GM21526 (cell line): ENCODE measurements at regions not wholly inside any gene's neighbourhood (a gene's known extent, or its start where the extent isn't known, plus 50 kb on each side); places are given as distances from the start of the nearest gene placed in this dataset.

ENCODE experiments used
- ATAC-seq: cut with Tn5 transposase; IDR thresholded peaks from one replicate; pipeline ENCODE4 v1.9.1; 2021; ENCODE audit warnings: moderate library complexity; ENCODE audit not compliant: unreplicated experiment, low FRiP score

DNA sequence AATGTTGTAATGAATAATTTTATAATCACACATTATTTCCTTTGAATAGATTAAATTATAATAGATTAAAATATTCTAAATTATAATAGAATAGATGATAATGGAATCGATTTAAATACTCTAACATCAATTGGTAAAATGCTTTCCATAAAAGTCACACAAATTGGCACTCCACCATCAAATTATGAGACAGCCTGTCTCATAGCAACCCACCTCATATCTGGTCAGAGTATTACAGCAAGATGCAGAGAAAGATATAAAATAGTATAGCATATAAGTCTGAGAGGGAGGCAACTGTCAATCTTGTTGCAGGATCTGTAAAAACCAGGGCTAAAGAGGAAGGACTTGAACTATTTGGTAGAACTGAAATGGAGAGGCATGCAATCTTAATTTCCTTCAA lies 98.4 kb upstream of the NCKAP5 start:
- no peak for ATAC-seq

DNA sequence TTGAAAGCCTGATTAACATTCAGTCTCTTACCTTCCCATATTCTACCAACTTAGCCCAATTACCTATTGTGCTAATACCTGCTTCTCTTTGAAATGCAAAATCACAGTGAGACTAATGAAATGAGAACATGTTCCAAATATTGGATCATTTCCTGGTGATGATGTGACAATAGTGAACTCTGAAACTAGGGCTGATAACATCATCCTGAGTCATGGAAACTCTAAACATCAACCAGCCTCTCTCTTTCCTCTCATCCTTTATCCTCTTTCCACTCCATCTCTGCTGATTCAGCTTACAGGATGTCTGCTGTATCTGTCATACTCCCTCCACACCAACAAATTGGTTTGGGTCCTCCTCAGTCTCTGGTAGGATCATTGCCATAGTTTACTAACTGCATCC lies 98.8 kb upstream of the NCKAP5 start:
- ATAC-seq: no peak

DNA sequence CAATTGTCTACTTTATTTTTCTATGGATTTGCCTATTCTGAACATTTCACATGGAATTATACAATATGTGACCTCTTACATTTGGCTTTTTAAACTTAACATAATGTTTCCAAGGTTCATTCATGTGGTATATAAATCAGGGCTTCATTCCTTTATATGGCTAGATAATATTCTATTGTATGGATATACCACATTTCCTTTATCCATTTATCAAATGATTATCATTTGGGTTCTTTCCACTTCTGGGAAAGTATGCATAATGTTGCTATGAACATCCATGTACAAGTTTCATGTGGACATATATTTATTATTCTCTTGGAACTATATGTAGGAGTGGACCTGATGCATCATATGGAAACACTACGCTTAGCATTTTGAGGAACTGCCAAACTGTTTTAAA lies 99.7 kb upstream of the NCKAP5 start:
- ATAC-seq: no peak

DNA sequence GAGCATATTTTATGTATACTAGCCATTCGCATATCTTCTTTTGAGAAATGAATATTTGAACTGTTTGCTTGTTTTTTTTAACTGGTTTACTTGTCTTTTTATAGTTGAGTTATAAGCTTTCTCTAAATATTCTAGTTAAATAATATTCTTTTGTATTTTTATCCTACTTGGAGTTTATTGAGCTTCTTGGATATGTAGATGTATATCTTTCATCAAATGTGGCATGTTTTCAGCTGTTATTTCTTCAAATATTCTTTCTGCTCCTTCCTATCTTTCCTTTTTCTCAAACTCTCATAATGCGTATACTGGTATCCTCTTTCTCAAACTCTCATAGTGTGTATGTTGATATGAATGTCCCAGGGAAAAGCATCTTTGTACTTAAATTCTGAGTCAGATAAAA lies 100.3 kb upstream of the NCKAP5 start:
- ATAC-seq: no peak

DNA sequence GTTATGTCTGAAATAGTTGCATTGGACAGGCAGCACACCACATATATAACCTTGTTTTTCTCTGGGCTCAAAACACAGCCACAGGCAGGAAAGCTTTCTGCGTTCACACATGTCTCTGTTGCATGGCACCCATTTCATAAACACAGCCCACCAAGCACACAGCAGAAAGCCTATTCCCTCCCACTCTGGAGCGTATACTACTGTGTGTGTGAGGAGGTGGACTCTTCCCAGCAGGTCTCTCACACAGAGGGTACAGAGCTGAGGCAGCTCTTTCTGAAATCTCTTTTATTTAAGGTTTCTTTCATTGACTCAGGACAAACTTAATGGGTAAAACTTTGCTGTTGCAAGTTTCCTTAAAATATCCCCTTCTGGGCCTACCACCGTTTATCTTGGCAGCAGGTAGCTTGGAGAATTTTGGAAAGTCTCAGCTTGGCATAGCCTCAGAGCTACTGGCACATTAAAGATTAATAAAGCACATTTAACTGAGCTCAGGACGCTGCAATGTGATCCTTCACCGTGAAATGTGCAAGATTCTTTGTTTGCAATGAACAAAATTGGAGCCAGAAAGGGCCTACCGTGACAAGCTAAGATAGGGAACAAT lies 105.1 kb upstream of the NCKAP5 start:
- no peak for ATAC-seq

DNA sequence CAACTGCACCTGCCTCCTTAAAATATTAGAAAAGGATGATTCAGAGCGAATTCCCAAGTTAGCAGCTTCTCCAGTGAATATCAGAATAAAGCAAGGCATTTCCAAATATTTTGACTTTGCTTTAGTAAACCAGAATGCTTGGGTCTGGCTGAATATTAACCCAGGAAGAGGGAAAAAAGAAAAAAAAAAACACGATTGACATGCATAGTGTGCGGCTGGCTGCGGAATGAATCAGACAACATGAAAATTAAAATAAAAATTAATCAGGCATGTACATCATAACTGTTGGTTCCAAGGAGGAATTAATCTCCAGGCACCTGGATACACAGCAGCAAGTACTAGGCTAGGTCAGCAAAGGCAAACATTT lies 105.8 kb upstream of the NCKAP5 start:
- ATAC-seq: no peak

DNA sequence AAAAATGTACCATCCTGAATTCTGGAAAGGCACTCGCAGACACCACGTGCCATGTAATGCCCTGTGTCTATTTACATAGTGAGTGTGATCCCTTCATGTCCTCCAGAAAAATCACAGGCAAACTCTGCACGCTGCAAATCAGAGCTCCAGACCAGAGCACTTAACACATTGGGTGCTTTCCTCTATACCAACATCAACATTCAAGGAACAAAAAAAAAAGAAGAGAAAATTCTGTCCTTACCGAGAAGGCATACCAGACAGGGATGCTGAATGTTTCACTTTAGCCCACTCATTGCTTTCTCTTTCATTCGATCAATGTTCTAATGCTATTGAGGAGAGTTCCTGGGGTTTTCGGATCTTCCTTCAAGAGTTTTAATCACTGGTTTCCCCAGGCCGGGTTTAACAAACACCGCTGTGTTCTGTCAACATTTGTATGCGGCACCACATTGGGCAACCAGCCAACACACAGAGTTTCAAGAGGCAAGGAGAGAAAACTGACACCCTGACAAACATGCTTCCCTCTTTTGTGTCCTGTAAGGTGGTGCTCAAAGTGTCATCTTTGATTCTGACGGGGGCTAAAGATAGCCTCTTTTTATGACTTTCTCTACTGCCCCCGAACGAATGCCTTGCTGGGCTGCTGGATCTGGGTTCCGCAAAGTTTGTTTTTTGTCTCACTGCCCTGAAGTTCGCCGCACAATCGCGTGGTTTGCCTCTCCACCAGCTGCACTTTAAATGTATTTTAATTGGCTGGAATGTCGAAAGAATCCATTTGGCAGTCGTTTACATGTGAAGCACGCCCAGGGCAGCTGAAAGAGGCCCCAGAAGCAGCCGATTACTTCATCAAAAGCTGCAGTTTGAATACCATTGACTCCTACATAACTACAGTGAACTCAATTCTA lies 106.4 kb upstream of the NCKAP5 start:
- ATAC-seq: no peak

DNA sequence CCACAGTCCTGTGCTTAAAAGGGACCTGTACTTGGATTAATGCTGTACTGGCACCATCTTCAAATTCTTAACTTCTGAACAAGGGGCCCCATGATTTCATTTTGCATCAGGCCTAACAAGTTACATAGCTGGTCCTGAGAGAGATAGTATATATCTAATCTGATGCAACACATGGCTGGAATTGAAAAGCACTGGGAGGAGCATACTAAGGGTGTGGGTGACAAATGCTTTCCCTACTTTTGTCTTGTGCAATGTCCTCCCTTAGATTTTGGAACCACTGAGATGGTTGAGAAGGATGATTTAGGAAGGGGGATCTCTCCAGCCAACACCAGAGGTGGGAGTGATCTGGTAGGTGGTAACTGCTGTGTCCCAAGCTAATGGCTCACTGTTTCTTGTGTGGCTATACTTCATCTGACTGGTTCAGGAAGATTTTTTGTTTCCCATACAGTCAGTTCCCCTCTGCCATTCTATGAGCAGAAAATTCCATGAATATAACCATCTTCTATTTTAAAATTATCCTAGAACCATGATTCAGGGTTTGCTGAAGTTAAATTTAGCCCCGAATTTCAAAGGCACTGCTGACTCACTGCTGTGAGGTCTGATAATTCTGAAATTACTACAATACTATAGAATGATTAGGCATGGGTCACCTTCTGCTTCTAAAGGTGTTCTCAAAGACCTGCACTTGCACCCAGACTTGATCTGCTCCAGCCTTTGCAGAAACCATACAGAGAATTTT lies 108.3 kb upstream of the NCKAP5 start:
- ATAC-seq: no peak

DNA sequence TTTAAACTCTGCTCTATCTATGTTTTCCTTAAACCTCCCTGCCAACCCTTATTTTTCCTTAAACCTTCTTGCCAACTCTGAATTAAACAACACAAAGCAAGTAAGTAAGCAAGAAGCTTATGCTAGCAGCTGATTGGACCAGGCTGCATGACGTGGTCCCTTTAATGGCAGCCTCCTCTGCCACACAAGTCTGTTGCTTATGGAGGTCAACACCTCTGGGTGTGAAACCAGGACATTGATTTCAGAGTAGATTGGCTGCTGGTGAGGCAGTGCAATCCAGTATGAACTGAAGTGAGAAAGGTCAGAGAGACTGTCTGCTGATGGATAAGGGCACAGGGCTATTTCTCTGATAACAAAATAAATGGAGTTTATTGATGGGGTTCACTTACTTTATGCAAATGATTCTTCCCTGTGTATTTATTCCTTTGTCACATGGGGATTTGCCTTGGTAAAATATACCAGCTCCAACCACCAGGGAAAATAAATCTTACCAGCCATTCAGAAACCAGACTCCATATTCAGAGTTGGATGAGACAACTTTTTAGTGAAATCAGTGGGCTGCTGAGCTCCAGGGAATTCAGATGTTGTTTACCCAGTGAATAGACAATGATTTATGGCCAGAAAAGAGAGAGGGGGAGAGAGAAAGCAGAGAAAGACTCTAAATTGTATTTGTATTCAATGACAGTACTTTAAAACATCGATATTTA lies 112.2 kb upstream of the NCKAP5 start:
- ATAC-seq: no peak

DNA sequence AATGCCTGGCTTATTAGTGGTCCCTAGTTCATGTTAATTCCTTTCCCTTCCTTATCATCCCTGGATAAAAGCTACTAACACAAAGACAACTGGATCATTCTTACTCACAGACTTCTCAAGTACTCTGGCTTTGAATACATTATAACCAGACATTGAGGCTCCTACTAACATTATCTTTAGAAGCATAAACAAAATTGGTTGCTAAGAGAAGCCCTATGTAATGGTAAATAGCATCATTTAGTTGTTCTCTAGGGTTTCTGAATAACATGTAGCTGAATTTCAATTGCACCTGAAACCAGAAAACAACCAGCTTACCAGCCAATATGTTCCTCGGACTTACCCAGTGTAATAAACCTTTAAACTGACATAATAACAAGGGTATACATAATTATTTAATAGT lies 114.1 kb upstream of the NCKAP5 start:
- no peak for ATAC-seq

DNA sequence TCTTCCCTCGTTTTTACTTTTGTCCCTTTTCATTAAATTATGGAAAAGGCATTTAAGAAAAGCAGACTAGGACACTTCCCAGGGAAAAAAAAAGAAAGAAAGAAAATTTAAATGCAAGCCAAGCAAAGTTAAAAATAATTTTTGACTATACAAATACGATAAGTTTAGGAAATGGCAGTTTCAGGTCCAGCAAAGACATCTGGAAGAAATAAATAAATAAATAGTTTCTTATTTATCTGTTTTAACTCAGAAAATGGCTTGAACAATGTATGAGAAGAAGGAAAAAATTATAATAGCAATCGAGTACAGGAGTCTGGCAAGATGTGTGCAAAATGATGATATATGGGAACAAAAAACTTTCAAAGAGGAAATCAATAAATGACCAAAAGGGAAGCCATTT lies 114.6 kb upstream of the NCKAP5 start:
- no peak for ATAC-seq

DNA sequence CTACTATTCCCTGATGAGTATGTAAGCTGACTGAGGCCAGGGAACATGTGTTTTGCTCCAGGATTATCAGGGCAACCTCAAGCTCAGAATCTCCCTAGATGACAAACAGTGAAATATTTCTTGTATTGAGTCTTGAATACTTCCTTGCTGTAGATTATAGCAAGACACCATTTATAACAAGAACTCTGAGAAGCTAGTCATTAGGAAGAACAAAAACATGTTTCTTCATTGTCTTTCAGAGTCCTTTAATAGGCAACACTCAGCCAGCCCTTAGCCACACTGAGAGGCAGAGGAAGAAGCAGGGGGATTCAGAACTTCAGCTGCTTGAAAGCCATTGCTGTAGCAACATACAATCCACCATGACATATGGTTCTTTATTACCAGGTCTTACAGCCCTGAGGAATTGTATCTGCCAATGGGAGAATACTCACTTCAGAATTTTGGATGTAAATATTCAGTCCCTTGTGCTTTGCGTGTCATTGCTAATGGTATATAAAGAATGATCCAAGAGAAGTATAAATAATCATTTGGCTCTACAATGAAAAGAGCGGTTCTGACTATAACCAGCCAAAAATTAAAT lies 117.5 kb upstream of the NCKAP5 start:
- ATAC-seq: no peak

DNA sequence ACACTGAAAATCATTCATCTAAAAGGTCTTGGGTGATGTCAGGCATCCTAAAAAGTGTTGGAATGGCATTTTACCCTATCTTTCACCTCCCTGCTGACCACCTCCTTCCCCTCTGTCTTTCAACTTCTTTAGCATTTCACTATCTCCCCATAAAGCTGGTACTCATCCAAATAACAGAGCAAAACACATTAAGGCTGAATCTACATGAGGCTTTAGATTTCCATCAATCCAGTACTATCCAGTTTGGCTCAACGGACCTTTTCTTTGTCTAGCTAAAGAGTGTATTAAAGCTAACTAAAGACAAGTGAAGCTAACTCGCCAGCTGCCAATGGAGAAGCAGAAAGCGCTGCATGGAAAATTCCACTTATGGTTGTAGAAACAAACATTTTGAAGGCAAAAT lies 122.5 kb upstream of the NCKAP5 start:
- ATAC-seq: no peak

DNA sequence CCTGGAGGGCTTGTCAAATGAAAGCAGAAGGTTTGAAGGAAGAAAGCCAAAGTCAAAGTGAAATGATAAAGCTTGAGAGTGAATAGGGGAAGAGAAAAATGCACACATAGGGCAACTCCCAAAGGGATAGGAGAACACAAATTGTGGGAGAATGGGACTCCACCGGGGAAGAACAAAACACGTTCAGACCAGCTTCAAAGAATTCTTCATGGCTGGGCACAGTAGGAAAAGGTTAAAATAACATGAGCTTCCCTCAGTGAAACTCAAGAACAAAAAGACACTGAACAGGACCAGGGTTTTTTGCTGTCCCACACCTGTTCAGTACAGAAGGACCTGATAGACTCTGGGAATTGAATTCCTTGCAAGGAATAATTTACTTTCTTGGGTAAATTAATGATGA lies 123.1 kb upstream of the NCKAP5 start:
- ATAC-seq: no peak

DNA sequence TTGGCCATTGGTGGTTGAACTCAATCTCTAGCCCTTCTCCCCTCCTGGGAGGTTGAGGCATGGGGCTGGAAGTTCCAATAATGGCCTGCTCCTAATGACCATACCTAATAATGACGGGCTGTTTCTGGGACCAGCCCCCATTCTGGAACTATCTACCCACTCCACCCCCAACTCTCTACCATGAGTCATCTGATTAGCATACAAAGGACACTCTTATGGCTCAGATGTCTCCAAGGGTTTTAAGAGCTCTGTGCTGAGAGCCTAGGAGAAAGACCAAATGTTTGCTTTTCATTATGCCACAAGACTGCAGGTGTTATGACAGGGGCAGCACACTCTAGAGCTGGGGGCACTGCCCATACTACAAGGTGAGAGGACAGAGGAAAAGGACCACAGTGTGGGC lies 137.0 kb upstream of the NCKAP5 start:
- no peak for ATAC-seq

DNA sequence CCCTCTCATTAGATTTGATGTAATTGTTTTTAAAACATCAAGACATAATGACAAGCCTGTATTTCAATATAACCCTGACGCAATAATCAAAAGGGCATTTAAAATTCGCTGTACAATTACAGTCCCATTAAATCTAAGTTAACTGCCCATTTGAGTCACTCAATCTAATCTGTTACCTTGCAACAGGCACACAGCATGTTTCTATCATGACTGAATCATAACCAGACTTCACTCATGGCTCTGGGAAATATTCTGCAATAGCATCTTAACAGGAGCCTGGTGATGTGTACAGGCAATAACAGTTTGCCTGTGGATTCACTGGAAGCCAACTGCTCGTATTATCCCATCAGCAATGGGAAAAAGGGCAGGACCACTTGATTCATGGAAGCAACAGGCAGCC lies 142.3 kb upstream of the NCKAP5 start:
- no peak for ATAC-seq

DNA sequence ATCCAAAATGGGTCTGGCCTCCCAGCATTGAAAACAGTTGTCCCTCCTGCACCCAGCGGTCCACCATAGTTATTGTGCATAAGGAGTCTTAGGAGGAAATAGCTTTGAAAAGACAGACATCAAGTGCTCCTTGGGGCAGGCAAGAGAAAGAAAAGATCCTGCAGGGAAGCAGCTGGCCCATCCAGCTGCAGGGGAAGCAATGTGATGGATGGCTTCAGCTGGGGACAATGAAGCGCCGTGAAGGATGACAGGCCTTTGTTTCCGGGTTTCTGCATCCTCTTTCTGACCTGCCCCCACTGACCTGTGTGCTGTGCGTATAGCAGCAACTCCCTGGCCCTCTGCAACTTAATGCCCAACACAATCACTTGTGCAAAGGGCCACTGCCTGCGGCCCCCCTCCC lies 142.9 kb upstream of the NCKAP5 start:
- no peak for ATAC-seq

DNA sequence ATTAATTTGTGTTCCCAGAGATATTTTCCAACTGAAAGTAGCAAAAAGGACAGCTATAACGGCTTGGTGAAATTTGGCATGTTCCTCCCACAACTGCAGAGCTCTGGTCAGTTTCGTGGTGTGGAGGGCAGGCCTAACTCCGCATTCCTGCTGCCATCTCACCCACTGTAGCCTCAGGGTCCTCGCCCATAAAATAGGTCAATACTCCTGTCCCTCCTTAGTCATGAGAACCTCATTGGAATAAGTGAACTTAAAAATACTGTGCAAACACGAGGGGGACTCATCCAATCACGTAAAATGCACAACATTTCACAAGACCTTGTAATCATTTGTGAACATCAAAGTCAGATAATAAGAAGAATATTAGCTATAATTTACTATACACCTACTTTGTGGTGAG lies 143.5 kb upstream of the NCKAP5 start:
- ATAC-seq: no peak

DNA sequence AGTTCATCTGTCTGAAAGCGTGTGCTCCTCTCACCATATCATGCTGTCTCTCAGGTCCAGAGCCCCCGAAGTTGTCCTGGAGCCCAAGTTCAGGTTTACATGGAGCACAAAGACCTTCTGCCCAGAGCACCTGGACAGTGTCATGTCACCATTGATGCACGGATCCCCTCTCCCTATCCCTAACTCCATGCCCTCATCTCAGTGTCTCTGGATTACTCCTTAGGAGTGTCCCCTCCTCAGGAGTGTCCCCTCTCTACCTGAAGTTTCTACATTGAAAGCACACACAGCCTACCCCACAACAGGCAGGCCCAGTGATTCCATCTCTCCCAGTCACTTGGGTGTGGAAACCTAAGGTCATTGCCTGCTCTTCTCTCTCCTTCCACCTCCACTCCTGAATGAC lies 144.1 kb upstream of the NCKAP5 start:
- ATAC-seq: no peak

DNA sequence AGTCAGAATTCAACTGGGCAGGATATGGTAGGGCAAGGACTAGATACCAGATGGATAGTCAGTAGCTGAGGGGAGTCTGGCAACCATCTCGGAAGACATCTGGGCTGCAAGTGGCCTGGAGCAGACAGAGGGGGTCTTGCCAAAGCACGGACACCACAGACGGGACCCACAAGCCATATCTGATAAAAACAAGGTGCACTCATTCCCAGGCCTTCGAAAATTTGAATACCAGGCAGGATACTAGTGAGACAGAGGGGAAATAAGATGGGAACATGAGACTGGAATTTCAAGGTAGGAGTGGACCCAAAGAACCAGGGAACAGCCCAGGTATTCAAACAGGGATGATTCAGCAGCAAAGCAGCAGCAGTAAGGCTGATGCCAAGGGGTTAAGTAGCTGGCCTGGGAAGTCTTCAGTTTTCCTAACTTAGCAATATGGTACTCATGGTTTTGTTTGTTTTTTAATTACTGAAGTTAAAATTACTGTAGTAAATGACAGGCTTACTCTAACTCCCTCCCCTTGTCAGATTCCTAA lies 144.9 kb upstream of the NCKAP5 start:
- ATAC-seq: no peak

DNA sequence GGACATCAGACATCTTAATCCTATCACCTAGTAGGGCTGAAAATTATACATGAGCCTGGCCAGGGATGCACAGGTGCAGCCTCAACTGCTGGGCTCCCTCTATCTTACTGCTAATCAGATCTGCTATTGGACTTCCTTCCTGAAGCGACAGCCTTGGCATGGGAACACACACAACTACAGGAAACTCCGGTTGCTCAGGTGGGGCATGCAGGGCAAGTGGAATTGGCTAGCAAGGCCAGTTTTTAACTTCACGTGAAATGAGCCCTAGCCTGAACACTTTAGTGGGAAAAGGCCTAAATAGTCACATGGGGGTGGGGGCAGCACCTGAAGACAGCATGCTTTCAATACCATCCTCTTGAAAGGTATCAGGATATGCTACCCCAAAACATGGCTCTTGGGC lies 147.9 kb upstream of the NCKAP5 start:
- no peak for ATAC-seq
